Uterus (tissue), 2 donors: ENCODE measurements at regions not wholly inside any gene's neighbourhood (a gene's known extent, or its start where the extent isn't known, plus 50 kb on each side); places are given as distances from the start of the nearest gene placed in this dataset.

Experiments
- POLR2A ChIP-seq, 2 donors: fragments of 450-650 bp; IDR thresholded peaks; one replicate each; pipeline ENCODE4 v1.6.1; 2016; ENCODE audit warnings: antibody characterized with exemption in 2 of 2, mild to moderate bottlenecking in 1 of 2, moderate library complexity in 1 of 2
- TF ChIP-seq, protein P1 (sequence below), 4 experiments: fragments of 200-600 bp in 2 of 4; fragments of 450-650 bp in 2 of 4; sonication (generic) in 2 of 4; IDR thresholded peaks; one replicate each; pipeline ENCODE4 v1.5.1; 2016 to 2019; ENCODE audit warnings: antibody characterized with exemption in 4 of 4, mild to moderate bottlenecking in 2 of 4, moderate library complexity in 1 of 4

DNA sequence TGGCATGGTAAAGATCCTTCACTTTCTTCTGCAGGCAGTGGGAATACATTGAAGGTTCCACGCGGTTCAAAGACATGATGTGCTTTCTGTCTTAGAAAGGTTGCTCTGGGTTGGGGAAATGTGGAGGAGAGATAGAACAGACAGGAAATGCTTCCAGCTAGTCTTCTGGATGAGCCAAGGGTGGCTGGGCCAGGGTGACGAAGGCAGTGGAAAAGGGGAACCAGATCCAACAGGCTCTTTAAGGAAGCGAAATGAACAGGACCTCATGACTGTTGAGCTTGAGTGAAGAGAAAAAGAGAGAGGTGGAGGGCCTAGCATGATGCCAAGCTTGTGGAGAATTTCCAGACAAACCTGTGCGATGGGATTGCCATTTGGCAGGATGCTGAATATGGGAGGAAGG lies 56.4 kb upstream of the LMO1 start:
- TF ChIP-seq POLR2A (IDR thresholded peaks at IDR 0.05) = no peak
- TF ChIP-seq, protein P1, sequence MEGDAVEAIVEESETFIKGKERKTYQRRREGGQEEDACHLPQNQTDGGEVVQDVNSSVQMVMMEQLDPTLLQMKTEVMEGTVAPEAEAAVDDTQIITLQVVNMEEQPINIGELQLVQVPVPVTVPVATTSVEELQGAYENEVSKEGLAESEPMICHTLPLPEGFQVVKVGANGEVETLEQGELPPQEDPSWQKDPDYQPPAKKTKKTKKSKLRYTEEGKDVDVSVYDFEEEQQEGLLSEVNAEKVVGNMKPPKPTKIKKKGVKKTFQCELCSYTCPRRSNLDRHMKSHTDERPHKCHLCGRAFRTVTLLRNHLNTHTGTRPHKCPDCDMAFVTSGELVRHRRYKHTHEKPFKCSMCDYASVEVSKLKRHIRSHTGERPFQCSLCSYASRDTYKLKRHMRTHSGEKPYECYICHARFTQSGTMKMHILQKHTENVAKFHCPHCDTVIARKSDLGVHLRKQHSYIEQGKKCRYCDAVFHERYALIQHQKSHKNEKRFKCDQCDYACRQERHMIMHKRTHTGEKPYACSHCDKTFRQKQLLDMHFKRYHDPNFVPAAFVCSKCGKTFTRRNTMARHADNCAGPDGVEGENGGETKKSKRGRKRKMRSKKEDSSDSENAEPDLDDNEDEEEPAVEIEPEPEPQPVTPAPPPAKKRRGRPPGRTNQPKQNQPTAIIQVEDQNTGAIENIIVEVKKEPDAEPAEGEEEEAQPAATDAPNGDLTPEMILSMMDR (IDR thresholded peaks at IDR 0.05) = no peak
